KMS-11 (cell line): ENCODE measurements at regions not wholly inside any gene's neighbourhood (a gene's known extent, or its start where the extent isn't known, plus 50 kb on each side); places are given as distances from the start of the nearest gene placed in this dataset.

Experiments
- H2AFZ ChIP-seq: fragments of 200-600 bp; sonication (generic); 2 replicates; pipeline ENCODE4 v1.6.1; 2016; ENCODE audit warnings: antibody characterized with exemption, mixed run types, low read depth
- H3K27ac ChIP-seq: fragments of 200-600 bp; sonication (generic); 2 replicates; pipeline ENCODE4 v1.6.1; 2016; ENCODE audit warnings: mild to moderate bottlenecking, mixed run types
- H3K27me3 ChIP-seq: fragments of 200-600 bp; sonication (generic); 2 replicates; pipeline ENCODE4 v1.6.1; 2017; ENCODE audit warnings: mild to moderate bottlenecking, low read depth, mixed run types, moderate library complexity; ENCODE audit not compliant: insufficient read depth
- H3K36me3 ChIP-seq: fragments of 200-600 bp; sonication (generic); 2 replicates; pipeline ENCODE4 v1.6.1; 2017; ENCODE audit warnings: mild to moderate bottlenecking, mixed run types; ENCODE audit not compliant: insufficient read depth
- H3K4me1 ChIP-seq: fragments of 200-600 bp; sonication (generic); 2 replicates; pipeline ENCODE4 v1.6.1; 2016; ENCODE audit warnings: mild to moderate bottlenecking, low read depth, mixed run types; ENCODE audit not compliant: poor library complexity, severe bottlenecking
- H3K4me2 ChIP-seq: fragments of 200-600 bp; sonication (generic); 2 replicates; pipeline ENCODE4 v1.7.0; 2016; ENCODE audit warnings: mild to moderate bottlenecking, mixed run types
- H3K4me3 ChIP-seq: fragments of 200-600 bp; sonication (generic); IDR thresholded peaks from 2 replicates; pipeline ENCODE4 v1.6.1; 2017; ENCODE audit warnings: low read depth, low read length, mixed read lengths; ENCODE audit not compliant: insufficient read depth
- H3K79me2 ChIP-seq: fragments of 200-600 bp; sonication (generic); 2 replicates; pipeline ENCODE4 v1.6.1; 2016; ENCODE audit warnings: low read depth, mixed run types; ENCODE audit not compliant: insufficient read depth
- H3K9ac ChIP-seq: fragments of 200-600 bp; sonication (generic); 2 replicates; pipeline ENCODE4 v1.6.1; 2016; ENCODE audit warnings: mild to moderate bottlenecking, mixed run types
- H4K20me1 ChIP-seq: fragments of 200-600 bp; sonication (generic); 2 replicates; pipeline ENCODE4 v1.6.1; 2016; ENCODE audit warnings: mild to moderate bottlenecking, mixed run types; ENCODE audit not compliant: insufficient read depth
- CTCF ChIP-seq: fragments of 200-600 bp; sonication (generic); conservative IDR thresholded peaks from 2 replicates; pipeline ENCODE4 v1.6.1; 2017; ENCODE audit warnings: low read depth, mild to moderate bottlenecking, antibody characterized with exemption, low read length, moderate library complexity, mixed read lengths

GRCh38 chr20:52817511-52817910 lies 154.6 kb upstream of the TSHZ2 start:
- Histone ChIP-seq H4K20me1 (no peaks in the 10 kb centered on the region), H2AFZ (no peak overlapping the region), H3K4me2 (no peak overlapping the region), H3K9ac (no peak overlapping the region), H3K79me2 (no peaks in the 10 kb centered on the region), H3K27me3 (no peaks in the 10 kb centered on the region), H3K36me3 (no peaks in the 10 kb centered on the region), H3K4me3 (no peak overlapping the region), H3K4me1 (no peaks in the 10 kb centered on the region), H3K27ac (no peak overlapping the region)
- no peak for TF ChIP-seq CTCF

GRCh38 chr20:52814371-52814770 lies 157.8 kb upstream of the TSHZ2 start:
- Histone ChIP-seq H3K4me2 (no peak overlapping the region), H3K27me3 (no peaks in the 10 kb centered on the region), H3K36me3 (no peaks in the 10 kb centered on the region), H3K4me3 (no peak overlapping the region), H3K27ac (no peak overlapping the region), H4K20me1 (no peaks in the 10 kb centered on the region), H3K9ac (no peak overlapping the region), H2AFZ (no peak overlapping the region), H3K4me1 (no peaks in the 10 kb centered on the region), H3K79me2 (no peaks in the 10 kb centered on the region)
- TF ChIP-seq CTCF, result no peak

GRCh38 chr20:52812231-52812847 lies 159.8 kb upstream of the TSHZ2 start:
- peak; percentile 31; the same call in 1 of the 2 replicates for TF ChIP-seq CTCF
- no peak overlapping the region for H3K9ac ChIP-seq
- H3K4me1 ChIP-seq, result no peaks in the 10 kb centered on the region
- no peaks in the 10 kb centered on the region for H3K79me2 ChIP-seq
- no peaks in the 10 kb centered on the region for H3K36me3 ChIP-seq
- H3K4me2 ChIP-seq, result no peak overlapping the region
- H3K4me3 ChIP-seq, result no peak overlapping the region
- no peaks in the 10 kb centered on the region for H4K20me1 ChIP-seq
- no peaks in the 10 kb centered on the region for H3K27me3 ChIP-seq
- H2AFZ ChIP-seq, result no peak overlapping the region
- H3K27ac ChIP-seq, result no peak overlapping the region

- no peak overlapping the region for H3K4me2 ChIP-seq
- H3K4me1 ChIP-seq, result no peaks in the 10 kb centered on the region
- no peak overlapping the region for H2AFZ ChIP-seq
- H3K4me3 ChIP-seq, result no peak overlapping the region
- H3K9ac ChIP-seq, result no peak overlapping the region
- H3K79me2 ChIP-seq, result no peaks in the 10 kb centered on the region
- no peaks in the 10 kb centered on the region for H4K20me1 ChIP-seq
- TF ChIP-seq CTCF, result no peak
- no peaks in the 10 kb centered on the region for H3K36me3 ChIP-seq
- no peaks in the 10 kb centered on the region for H3K27me3 ChIP-seq
- H3K27ac ChIP-seq, result no peak overlapping the region
These were observed 163.2 kb upstream of the TSHZ2 start for GRCh38 chr20:52809003-52809402.
